H1 (cell line): ENCODE measurements at regions not wholly inside any gene's neighbourhood (a gene's known extent, or its start where the extent isn't known, plus 50 kb on each side); places are given as distances from the start of the nearest gene placed in this dataset.

Source experiments
- CBX8 ChIP-seq: fragments of 300-800, 300-1000 bp; sonication (generic); IDR thresholded peaks from 2 replicates; pipeline ENCODE4 v1.7.1; 2016; ENCODE audit warnings: low read depth, low read length, borderline replicate concordance
- EGR1 ChIP-seq: IDR thresholded peaks from 2 replicates; pipeline ENCODE4 v1.6.1; 2011; ENCODE audit warnings: low read depth, low read length, borderline replicate concordance
- JUN ChIP-seq: IDR thresholded peaks from 2 replicates; pipeline ENCODE4 v1.6.1; 2011; ENCODE audit warnings: low read depth, mild to moderate bottlenecking, improper control_type of control experiment, low read length
- JUND ChIP-seq: IDR thresholded peaks from 2 replicates; pipeline ENCODE4 v1.6.1; 2011; ENCODE audit warnings: mild to moderate bottlenecking, improper control_type of control experiment, low read length
- USF2 ChIP-seq: IDR thresholded peaks from 2 replicates; pipeline ENCODE4 v1.6.1; 2011; ENCODE audit warnings: low read length, improper control_type of control experiment

GRCh38 chr11:42055606-42056005 lies 596.2 kb upstream of the LRRC4C start (continued):
- TF ChIP-seq CBX8 (no peak), JUN (no peak), JUND (no peak), USF2 (no peak), EGR1 (no peak)
- TF ChIP-seq, all 59 proteins: peak for 0
